IPS-NIHi11 (cell line): ENCODE measurements at regions not wholly inside any gene's neighbourhood (a gene's known extent, or its start where the extent isn't known, plus 50 kb on each side); places are given as distances from the start of the nearest gene placed in this dataset.
"Not testable (repeated sequence)": the region's sequence is repeated elsewhere in the genome, so short reads cannot be mapped to it uniquely, and the experiment has no call there.

Experiments used
- DNase-seq: peaks from one replicate; pipeline ENCODE4 v3.0.0; 2012; ENCODE audit warnings: mixed read lengths, low spot score

- DNase-seq = no peak
Measured at GRCh38 chr2:129910446-129911362, 68.8 kb upstream of the RAB6C start.

GRCh38 chr2:129911363-129912065, 68.0 kb upstream of the RAB6C start:
- no peak for DNase-seq

- DNase-seq = no peak
Measured at GRCh38 chr2:129912066-129912820, 67.2 kb upstream of the RAB6C start.

DNA sequence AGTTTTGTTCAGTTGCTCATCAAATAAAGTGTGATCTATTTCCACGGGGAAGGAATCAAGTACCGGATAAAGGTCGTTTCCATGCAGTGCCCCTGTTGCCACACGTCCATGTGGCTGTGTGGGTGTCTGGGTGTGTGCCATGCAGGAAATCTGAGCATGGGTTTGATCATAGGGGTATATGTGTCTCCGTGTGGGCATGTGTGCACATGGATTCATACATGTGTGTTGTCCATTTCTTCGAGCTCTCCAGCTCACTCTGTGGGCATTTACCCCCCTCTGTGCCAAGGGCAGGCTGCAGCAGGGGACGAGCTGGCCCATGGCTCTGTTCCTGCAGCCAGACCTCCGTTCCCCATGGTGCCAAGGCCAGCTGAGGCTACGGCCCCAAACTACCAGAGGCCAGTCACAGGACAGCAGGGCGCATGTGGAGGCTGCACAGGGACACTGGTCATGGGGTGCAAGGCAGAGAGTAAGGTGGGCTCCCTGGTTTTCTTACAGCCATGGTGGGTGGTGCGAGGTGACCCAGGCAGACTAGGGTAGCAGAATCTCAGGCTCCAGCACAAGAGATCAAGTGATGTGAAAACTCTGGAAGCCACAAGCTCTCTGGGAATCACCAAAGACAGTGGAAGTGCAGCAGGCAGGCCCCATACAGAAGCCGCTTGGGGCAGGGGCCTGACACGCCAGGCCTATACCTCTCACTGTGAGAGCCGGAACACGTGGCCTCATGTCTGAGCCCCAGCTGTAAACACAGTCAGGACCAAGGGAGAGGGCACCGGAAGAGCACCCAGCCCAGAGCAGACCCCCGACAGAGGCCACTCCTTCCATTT, 66.4 kb upstream of the RAB6C start:
- no peak for DNase-seq

- no peak for DNase-seq
Measured at GRCh38 chr2:129913695-129914495, 65.6 kb upstream of the RAB6C start.

GRCh38 chr2:129914538-129915302, 64.7 kb upstream of the RAB6C start:
- DNase-seq = no peak

DNA sequence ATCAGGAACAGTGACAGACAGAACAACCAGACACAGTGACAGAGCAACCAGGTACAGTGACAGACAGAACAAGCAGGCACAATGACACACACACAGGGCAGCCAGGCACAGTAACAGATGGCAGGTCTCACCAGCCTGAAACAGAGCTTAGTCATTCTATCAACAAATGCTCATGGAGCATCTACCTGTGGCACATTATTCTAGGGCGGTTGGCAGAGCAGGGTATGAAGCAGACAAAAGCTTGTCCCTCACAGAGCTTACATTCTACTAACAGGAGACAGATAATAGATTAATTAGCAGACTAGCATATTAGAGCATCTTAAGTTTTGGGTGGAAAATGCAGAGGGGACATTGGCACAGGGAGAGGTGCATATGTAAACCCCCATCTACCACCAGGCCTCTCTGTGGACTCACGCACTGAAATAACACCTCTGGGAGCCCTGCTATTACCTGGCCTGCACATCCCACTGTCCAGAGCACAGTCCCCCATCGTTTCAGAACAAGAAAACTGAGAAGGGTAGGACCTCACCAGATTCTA, 64.1 kb upstream of the RAB6C start:
- no peak for DNase-seq

- DNase-seq = no peak
Measured at GRCh38 chr2:129918604-129919003, 60.9 kb upstream of the RAB6C start.

GRCh38 chr2:129922571-129923264, 56.7 kb upstream of the RAB6C start:
- no peak for DNase-seq

GRCh38 chr2:129923265-129924091, 56.0 kb upstream of the RAB6C start:
- DNase-seq = peak; percentile 82

DNA sequence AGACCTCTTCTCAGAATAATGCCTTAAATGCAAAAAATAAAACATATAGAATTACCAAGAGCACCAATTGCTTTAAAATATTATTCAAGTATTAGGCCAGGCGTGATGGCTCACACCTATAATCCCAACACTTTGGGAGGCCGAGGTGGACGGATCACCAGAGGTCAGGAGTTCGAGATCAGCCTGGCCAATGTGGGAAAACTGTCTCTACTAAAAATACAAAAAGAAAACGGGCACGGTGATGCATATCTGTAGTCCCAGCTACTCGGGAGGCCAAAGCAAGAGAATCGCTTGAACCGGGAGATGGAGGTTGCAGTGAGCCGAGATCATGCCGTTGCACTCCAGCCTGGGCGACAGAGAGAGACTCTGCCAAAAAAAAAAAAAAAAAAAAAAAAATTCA, 55.4 kb upstream of the RAB6C start:
- not testable (repeated sequence) for DNase-seq

DNA sequence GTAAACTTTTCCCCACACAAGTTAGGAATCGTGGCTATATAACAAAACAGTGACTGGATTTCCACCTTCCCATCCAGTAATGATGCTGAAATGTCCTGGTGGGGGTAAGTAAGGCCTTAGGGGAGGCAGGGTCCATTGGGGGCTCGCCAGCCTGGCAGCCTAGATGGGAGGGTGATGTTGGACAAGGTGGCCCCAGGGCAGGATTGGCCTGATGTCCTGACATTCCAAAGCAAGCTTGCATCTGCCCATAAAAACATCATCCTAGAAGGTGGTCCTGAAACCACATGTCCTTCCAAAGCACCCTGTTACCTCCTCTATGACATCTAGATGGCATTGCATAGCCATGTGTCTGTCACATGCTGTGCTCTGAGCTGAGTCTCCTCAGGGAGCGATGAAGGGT, 54.1 kb upstream of the RAB6C start:
- DNase-seq = no peak

DNA sequence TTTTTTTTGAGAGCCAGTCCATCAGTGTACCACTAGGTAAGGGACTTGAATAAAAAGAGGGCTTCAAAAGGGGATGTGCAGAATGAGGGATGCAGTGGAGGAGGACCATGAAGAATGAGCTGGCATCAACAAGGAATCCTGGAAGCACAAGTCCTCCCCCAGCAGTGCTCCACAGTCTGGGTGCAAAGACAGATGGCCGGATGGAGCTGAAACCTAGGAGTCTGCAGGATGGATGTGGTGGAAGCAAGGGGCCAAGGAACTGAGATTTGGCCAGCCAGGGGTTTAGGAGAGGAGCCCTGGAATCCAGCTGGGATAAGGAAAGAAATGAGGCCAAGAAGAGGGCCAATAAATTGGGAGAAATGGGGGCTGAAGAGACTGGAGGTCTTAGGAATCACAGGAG, 51.8 kb upstream of the RAB6C start:
- DNase-seq = no peak

- no peak for DNase-seq
Measured at GRCh38 chr2:129929321-129930290, 49.9 kb upstream of the RAB6C start.
